Adrenal gland (tissue), 5 donors: ENCODE measurements at regions not wholly inside any gene's neighbourhood (a gene's known extent, or its start where the extent isn't known, plus 50 kb on each side); places are given as distances from the start of the nearest gene placed in this dataset.

Experiments used
- POLR2A ChIP-seq, 2 donors: fragments of 450-650 bp; IDR thresholded peaks; one replicate each; pipeline ENCODE4 v1.6.1; 2017; ENCODE audit warnings: antibody characterized with exemption in 2 of 2, mild to moderate bottlenecking in 2 of 2, moderate library complexity in 1 of 2
- TF ChIP-seq, protein P1 (sequence below), 6 experiments: fragments of 450-650 bp in 4 of 6; fragments of 200-600 bp in 2 of 6; sonication (generic) in 1 of 6; IDR thresholded peaks; 1 replicate in 5 of 6; 2 replicates in 1 of 6; pipeline versions ENCODE4 v1.5.1 to v1.8.0; 2016 to 2021; ENCODE audit warnings: antibody characterized with exemption in 6 of 6, mild to moderate bottlenecking in 2 of 6, moderate library complexity in 1 of 6
- donor health status: DM: no; HTN: no; CAD: no.

DNA sequence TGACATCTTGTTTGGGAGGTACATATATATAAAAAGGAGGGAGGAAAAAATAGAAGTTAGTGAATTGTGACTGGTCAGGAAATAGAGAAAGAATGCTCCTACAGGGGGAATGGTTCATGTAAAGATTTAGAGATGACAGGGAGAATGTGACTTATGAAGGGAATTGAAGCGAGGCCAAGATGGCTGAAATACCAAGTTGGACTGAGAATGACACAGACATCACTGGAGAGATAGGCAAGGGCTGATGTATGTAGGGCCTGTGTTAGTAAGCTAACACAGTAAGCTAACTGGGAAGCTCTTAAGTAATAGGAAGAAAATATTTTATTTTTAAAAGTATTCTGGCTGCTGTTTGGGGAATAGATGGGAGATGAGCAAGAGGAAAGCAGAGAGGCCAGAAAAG, 286.3 kb downstream of the NNT start:
- TF ChIP-seq, protein P1, sequence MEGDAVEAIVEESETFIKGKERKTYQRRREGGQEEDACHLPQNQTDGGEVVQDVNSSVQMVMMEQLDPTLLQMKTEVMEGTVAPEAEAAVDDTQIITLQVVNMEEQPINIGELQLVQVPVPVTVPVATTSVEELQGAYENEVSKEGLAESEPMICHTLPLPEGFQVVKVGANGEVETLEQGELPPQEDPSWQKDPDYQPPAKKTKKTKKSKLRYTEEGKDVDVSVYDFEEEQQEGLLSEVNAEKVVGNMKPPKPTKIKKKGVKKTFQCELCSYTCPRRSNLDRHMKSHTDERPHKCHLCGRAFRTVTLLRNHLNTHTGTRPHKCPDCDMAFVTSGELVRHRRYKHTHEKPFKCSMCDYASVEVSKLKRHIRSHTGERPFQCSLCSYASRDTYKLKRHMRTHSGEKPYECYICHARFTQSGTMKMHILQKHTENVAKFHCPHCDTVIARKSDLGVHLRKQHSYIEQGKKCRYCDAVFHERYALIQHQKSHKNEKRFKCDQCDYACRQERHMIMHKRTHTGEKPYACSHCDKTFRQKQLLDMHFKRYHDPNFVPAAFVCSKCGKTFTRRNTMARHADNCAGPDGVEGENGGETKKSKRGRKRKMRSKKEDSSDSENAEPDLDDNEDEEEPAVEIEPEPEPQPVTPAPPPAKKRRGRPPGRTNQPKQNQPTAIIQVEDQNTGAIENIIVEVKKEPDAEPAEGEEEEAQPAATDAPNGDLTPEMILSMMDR (IDR thresholded peaks at IDR 0.05), result no peak
- no peak for TF ChIP-seq POLR2A (IDR thresholded peaks at IDR 0.05)
